ENCODE measurements at regions not wholly inside any gene's neighbourhood (a gene's known extent, or its start where the extent isn't known, plus 50 kb on each side); places are given as distances from the start of the nearest gene placed in this dataset.
"Not testable (repeated sequence)": the region's sequence is repeated elsewhere in the genome, so short reads cannot be mapped to it uniquely, and the experiment has no call there.

- Histone ChIP-seq H3K36me3 (ENCODE audit: low read depth) (no peaks in the 10 kb centered on the region), H3K27me3 (replicated peaks; ENCODE audit: insufficient read depth) (peaks cover 3% of the 10 kb centered on the region; the same call in 1 of the 2 replicates), H3K4me1 (ENCODE audit: insufficient read depth) (no peaks in the 10 kb centered on the region), H3K27ac (no peak overlapping the region), H3K9me3 (ENCODE audit: low read depth) (no peaks in the 10 kb centered on the region), H3F3A (ENCODE audit: insufficient read depth) (peaks cover 1% of the 10 kb centered on the region; the same call in 1 of the 2 replicates), H4K20me1 (ENCODE audit: insufficient read depth) (no peaks in the 10 kb centered on the region), H3K79me2 (ENCODE audit: insufficient read depth) (no peaks in the 10 kb centered on the region), H3K4me2 (ENCODE audit: unreplicated experiment) (no peak overlapping the region), H3K9me2 (ENCODE audit: insufficient read depth) (no peaks in the 10 kb centered on the region), H3K4me3 (no peak overlapping the region), H3K9ac (no peak overlapping the region), H2AFZ (no peak overlapping the region)
- DNase-seq, result no peak
- in situ Hi-C loops (cut with MboI), result no loop called here
- TF ChIP-seq EZH2phosphoT487 (IDR thresholded peaks at IDR 0.05; ENCODE audit: insufficient read depth, low read depth), result no peak
- no peak for TF ChIP-seq EZH2 (IDR thresholded peaks at IDR 0.05; ENCODE audit: insufficient read depth, poor library complexity, severe bottlenecking)
- WGBS, 2 experiments (ENCODE audit: low coverage in 1 of 2, low lambda C conversion rate in 2 of 2, missing lambda C conversion rate in 2 of 2), result 72 to 75% methylated on average over 6 of the region's 6 CpGs
Measured at GRCh38 chr1:222187566-222188332, 360.2 kb downstream of the HHIPL2 start.

GRCh38 chr1:222182641-222183040 is 365.3 kb downstream of the HHIPL2 start:
- in situ Hi-C loops (cut with MboI), result no loop called here
- no peak overlapping the region for H3K4me2 ChIP-seq (ENCODE audit: unreplicated experiment)
- no peaks in the 10 kb centered on the region for H3K36me3 ChIP-seq (ENCODE audit: low read depth)
- no peaks in the 10 kb centered on the region for H3K9me3 ChIP-seq (ENCODE audit: low read depth)
- H3K79me2 ChIP-seq (ENCODE audit: insufficient read depth), result no peaks in the 10 kb centered on the region
- no peaks in the 10 kb centered on the region for H3K4me1 ChIP-seq (ENCODE audit: insufficient read depth)
- H3K9ac ChIP-seq, result no peak overlapping the region
- H3K27ac ChIP-seq, result no peak overlapping the region
- H3K4me3 ChIP-seq, result no peak overlapping the region
- TF ChIP-seq EZH2phosphoT487 (IDR thresholded peaks at IDR 0.05; ENCODE audit: insufficient read depth, low read depth) (no peak), EZH2 (IDR thresholded peaks at IDR 0.05; ENCODE audit: insufficient read depth, poor library complexity, severe bottlenecking) (no peak)
- H4K20me1 ChIP-seq (ENCODE audit: insufficient read depth), result no peaks in the 10 kb centered on the region
- DNase-seq, result peak; percentile 28
- no peaks in the 10 kb centered on the region for H3K9me2 ChIP-seq (ENCODE audit: insufficient read depth)
- H3K27me3 ChIP-seq (replicated peaks; ENCODE audit: insufficient read depth), result no peaks in the 10 kb centered on the region
- H2AFZ ChIP-seq, result no peak overlapping the region
- peaks cover 8% of the 10 kb centered on the region; the same call in 1 of the 2 replicates for H3F3A ChIP-seq (ENCODE audit: insufficient read depth)

- H3K9me3 ChIP-seq (ENCODE audit: low read depth), result no peaks in the 10 kb centered on the region
- H3K9ac ChIP-seq, result no peak overlapping the region
- no peaks in the 10 kb centered on the region for H3K27me3 ChIP-seq (replicated peaks; ENCODE audit: insufficient read depth)
- H3K27ac ChIP-seq, result no peak overlapping the region
- no peak for DNase-seq
- TF ChIP-seq EZH2phosphoT487 (IDR thresholded peaks at IDR 0.05; ENCODE audit: insufficient read depth, low read depth) (no peak), EZH2 (IDR thresholded peaks at IDR 0.05; ENCODE audit: insufficient read depth, poor library complexity, severe bottlenecking) (no peak)
- H3K4me1 ChIP-seq (ENCODE audit: insufficient read depth), result no peaks in the 10 kb centered on the region
- H3K79me2 ChIP-seq (ENCODE audit: insufficient read depth), result no peaks in the 10 kb centered on the region
- no peak overlapping the region for H3K4me2 ChIP-seq (ENCODE audit: unreplicated experiment)
- H4K20me1 ChIP-seq (ENCODE audit: insufficient read depth), result no peaks in the 10 kb centered on the region
- H2AFZ ChIP-seq, result no peak overlapping the region
- H3F3A ChIP-seq (ENCODE audit: insufficient read depth), result peaks cover 8% of the 10 kb centered on the region; the same call in 1 of the 2 replicates
- in situ Hi-C loops (cut with MboI), result no loop called here
- 91 to 100% methylated on average over 1 of the region's 1 CpG for WGBS, 2 experiments (ENCODE audit: low coverage in 1 of 2, low lambda C conversion rate in 2 of 2, missing lambda C conversion rate in 2 of 2)
- no peaks in the 10 kb centered on the region for H3K36me3 ChIP-seq (ENCODE audit: low read depth)
- H3K4me3 ChIP-seq, result no peak overlapping the region
- H3K9me2 ChIP-seq (ENCODE audit: insufficient read depth), result no peaks in the 10 kb centered on the region
Measured at GRCh38 chr1:222181191-222181590, 366.7 kb downstream of the HHIPL2 start.

- H3F3A ChIP-seq (ENCODE audit: insufficient read depth); H3K9me3 ChIP-seq (ENCODE audit: low read depth); H2AFZ ChIP-seq; H3K4me2 ChIP-seq (ENCODE audit: unreplicated experiment); H3K9ac ChIP-seq; H3K27me3 ChIP-seq (replicated peaks; ENCODE audit: insufficient read depth); H3K9me2 ChIP-seq (ENCODE audit: insufficient read depth); DNase-seq; H4K20me1 ChIP-seq (ENCODE audit: insufficient read depth); H3K4me3 ChIP-seq; in situ Hi-C loops (cut with MboI); H3K79me2 ChIP-seq (ENCODE audit: insufficient read depth); H3K27ac ChIP-seq; H3K36me3 ChIP-seq (ENCODE audit: low read depth); H3K4me1 ChIP-seq (ENCODE audit: insufficient read depth): not testable (repeated sequence)
- 52 to 59% methylated on average over 4 of the region's 4 CpGs for WGBS, 2 experiments (ENCODE audit: low coverage in 1 of 2, low lambda C conversion rate in 2 of 2, missing lambda C conversion rate in 2 of 2)
Measured at GRCh38 chr1:222177496-222177895, 370.4 kb downstream of the HHIPL2 start.

DNA sequence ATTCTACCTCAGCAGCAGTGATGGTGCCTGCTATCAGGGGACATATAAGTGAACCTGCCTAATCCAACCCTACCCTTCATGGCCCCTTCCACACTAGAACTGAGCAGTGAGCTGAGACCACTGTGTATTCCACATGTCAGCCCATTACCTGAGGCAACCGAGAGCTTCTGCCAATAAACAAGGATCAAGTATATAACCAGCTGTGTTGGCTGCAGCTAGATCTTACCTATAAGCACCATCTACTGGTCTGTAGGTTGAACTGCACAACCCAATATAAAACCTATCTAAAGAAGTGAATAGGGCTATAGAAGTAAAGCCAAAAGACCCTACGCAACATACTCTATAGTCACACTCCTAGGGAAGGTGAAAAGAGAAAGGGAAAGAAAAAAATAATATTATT is 376.9 kb downstream of the HHIPL2 start:
- WGBS, 2 experiments (ENCODE audit: low coverage in 1 of 2, low lambda C conversion rate in 2 of 2, missing lambda C conversion rate in 2 of 2), result 40 to 48% methylated on average over 2 of the region's 2 CpGs
- peaks cover 21% of the 10 kb centered on the region for H3F3A ChIP-seq (ENCODE audit: insufficient read depth)
- no peak overlapping the region for H3K27ac ChIP-seq
- peaks cover 22% of the 10 kb centered on the region for H3K4me1 ChIP-seq (ENCODE audit: insufficient read depth)
- H2AFZ ChIP-seq, result no peak overlapping the region
- no peak overlapping the region for H3K9ac ChIP-seq
- no peaks in the 10 kb centered on the region for H3K9me3 ChIP-seq (ENCODE audit: low read depth)
- no peak overlapping the region for H3K4me3 ChIP-seq
- no peaks in the 10 kb centered on the region for H3K27me3 ChIP-seq (replicated peaks; ENCODE audit: insufficient read depth)
- TF ChIP-seq EZH2phosphoT487 (IDR thresholded peaks at IDR 0.05; ENCODE audit: insufficient read depth, low read depth), result no peak
- TF ChIP-seq EZH2 (IDR thresholded peaks at IDR 0.05; ENCODE audit: insufficient read depth, poor library complexity, severe bottlenecking), result no peak
- H3K79me2 ChIP-seq (ENCODE audit: insufficient read depth), result no peaks in the 10 kb centered on the region
- in situ Hi-C loops (cut with MboI), result no loop called here
- no peaks in the 10 kb centered on the region for H3K36me3 ChIP-seq (ENCODE audit: low read depth)
- no peak overlapping the region for H3K4me2 ChIP-seq (ENCODE audit: unreplicated experiment)
- no peaks in the 10 kb centered on the region for H4K20me1 ChIP-seq (ENCODE audit: insufficient read depth)
- no peaks in the 10 kb centered on the region for H3K9me2 ChIP-seq (ENCODE audit: insufficient read depth)
- peak; percentile 75 for DNase-seq

Measured in GM23248 (cell line).